ENCODE measurements at regions not wholly inside any gene's neighbourhood (a gene's known extent, or its start where the extent isn't known, plus 50 kb on each side); places are given as distances from the start of the nearest gene placed in this dataset.

- no peak for TF ChIP-seq CTCF (conservative IDR thresholded peaks at IDR 0.05 in 1 of 2, IDR thresholded peaks at IDR 0.05 in 1 of 2; ENCODE audit: low read depth in 1 of 2, low read length in 2 of 2)
- TF ChIP-seq EZH2 (IDR thresholded peaks at IDR 0.05; ENCODE audit: low read length, missing control alignments), result no peak
Observed at GRCh38 chr12:42648061-42648460, 58.5 kb upstream of the PRICKLE1 start.

Measured in fibroblast of lung (primary cell).